Gastrocnemius medialis (tissue), 4 donors: ENCODE measurements at regions not wholly inside any gene's neighbourhood (a gene's known extent, or its start where the extent isn't known, plus 50 kb on each side); places are given as distances from the start of the nearest gene placed in this dataset.

ENCODE experiments used
- ATAC-seq, 2 donors: fragments of 150-250 bp; one replicate each; pipeline ENCODE4 v1.9.1; 2016
- DNase-seq, 2 donors: peaks; one replicate each; pipeline ENCODE4 v3.0.0-alpha.2; 2019
- H3K27ac ChIP-seq, 4 donors: fragments of 200-600 bp; sonication (generic); 1 replicate in 1 of 4; 2 replicates in 3 of 4; pipeline ENCODE4 v1.5.1; 2016 to 2018; ENCODE audit warnings: mild to moderate bottlenecking in 2 of 4, moderate library complexity in 1 of 4
- H3K27me3 ChIP-seq, 3 donors: fragments of 200-600 bp; sonication (generic) in 2 of 3; 1 replicate in 1 of 3; 2 replicates in 2 of 3; pipeline versions ENCODE4 v1.5.1 to v1.6.0; 2016 to 2019; ENCODE audit warnings: mild to moderate bottlenecking in 1 of 3, moderate library complexity in 1 of 3
- H3K36me3 ChIP-seq, 2 donors: fragments of 200-600 bp; sonication (generic) in 1 of 2; one replicate each; pipeline ENCODE4 v1.5.1; 2017 to 2018
- H3K4me1 ChIP-seq, 2 donors: fragments of 200-600 bp; sonication (generic) in 1 of 2; one replicate each; pipeline ENCODE4 v1.5.1; 2016 to 2017; ENCODE audit warnings: mild to moderate bottlenecking in 2 of 2
- H3K4me3 ChIP-seq, 4 donors: fragments of 200-600 bp; sonication (generic) in 3 of 4; 1 replicate in 1 of 4; 2 replicates in 3 of 4; pipeline ENCODE4 v1.5.1; 2016 to 2019; ENCODE audit warnings: mild to moderate bottlenecking in 2 of 4
- H3K9me3 ChIP-seq, 3 donors: fragments of 200-600 bp; sonication (generic) in 2 of 3; 1 replicate in 1 of 3; 2 replicates in 2 of 3; pipeline ENCODE4 v1.5.1; 2016 to 2019
- CTCF ChIP-seq, 5 experiments: fragments of 450-650 bp in 3 of 5; fragments of 200-600 bp in 2 of 5; sonication (generic) in 2 of 5; IDR thresholded peaks in 4 of 5; conservative IDR thresholded peaks in 1 of 5; 1 replicate in 4 of 5; 2 replicates in 1 of 5; pipeline ENCODE4 v1.5.1; 2016 to 2019; ENCODE audit warnings: antibody characterized with exemption in 5 of 5, mild to moderate bottlenecking in 3 of 5, moderate library complexity in 3 of 5
- POLR2A ChIP-seq, 2 donors: fragments of 450-650 bp; IDR thresholded peaks; one replicate each; pipeline ENCODE4 v1.6.1; 2017; ENCODE audit warnings: antibody characterized with exemption in 2 of 2, mild to moderate bottlenecking in 2 of 2, moderate library complexity in 2 of 2
- in situ Hi-C, 4 donors: fragments of 200-750 bp; cut with MboI; loops; one replicate each; pipeline versions ENCODE4 v1.15.0 to v1.8.0; 2017; ENCODE audit warnings: low sequenced_read_pairs in 4 of 4
- intact Hi-C: fragments of 100-400 bp; cut with DNase I; formaldehyde crosslinking; loops from one replicate; pipeline ENCODE4 v1.15.1; 2023; ENCODE audit warnings: low total_unique reads

DNA sequence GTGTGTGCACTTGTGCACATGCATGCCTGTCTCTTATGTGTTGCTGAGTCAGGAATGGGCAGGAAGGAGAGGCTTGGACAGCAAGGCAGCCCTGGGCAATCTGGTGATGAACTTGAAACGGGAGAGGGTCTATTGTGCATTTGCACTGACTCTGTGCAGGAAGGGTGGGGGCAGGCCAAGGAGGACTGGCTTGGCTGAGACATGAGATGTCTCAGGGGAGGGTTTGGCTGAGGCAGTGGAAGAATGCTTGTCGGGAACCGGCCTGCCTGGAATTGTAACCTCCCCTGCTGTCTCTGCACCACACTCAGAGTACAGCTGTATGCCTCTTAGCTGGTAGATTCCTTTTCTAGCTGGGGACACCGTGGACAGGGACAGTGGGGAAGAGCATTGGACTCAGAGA lies 176.1 kb upstream of the TNP1 start:
- peaks cover 8% of the 10 kb centered on the region in 2 donors for H3K4me1 ChIP-seq
- intact Hi-C loops (no loop called here), in situ Hi-C loops (no loop called here)
- DNase-seq (no peak), ATAC-seq (peak in 1 of 2 donors; percentile 27)
- TF ChIP-seq POLR2A (IDR thresholded peaks at IDR 0.05) = no peak
- no peak for TF ChIP-seq CTCF (IDR thresholded peaks at IDR 0.05 in 4 of 5, conservative IDR thresholded peaks at IDR 0.05 in 1 of 5)
- H3K27ac ChIP-seq = no peak overlapping the region
- H3K4me3 ChIP-seq = no peak overlapping the region
- H3K9me3 ChIP-seq = no peaks in the 10 kb centered on the region
- no peaks in the 10 kb centered on the region for H3K27me3 ChIP-seq
- H3K36me3 ChIP-seq = no peaks in the 10 kb centered on the region

DNA sequence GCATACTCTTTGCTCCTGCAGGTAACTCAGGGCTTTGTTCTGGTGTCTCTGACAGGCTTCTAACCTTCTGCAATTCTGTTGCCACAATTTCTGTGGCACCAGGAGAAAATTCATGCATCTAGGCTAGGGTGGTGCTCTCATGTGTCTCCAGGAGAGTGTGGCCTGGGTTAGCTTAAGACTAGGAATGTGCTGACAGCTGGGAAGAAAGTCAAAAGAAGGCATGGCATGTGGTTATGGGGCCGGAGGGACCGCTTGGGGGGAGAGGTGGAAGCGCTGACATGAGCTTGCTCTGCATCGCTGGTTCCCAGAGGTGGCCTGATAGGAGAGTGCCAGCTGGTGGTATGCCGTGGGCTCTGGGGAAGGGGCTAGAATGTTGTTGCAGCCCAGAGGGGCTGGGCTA lies 173.3 kb upstream of the TNP1 start:
- intact Hi-C loops = no loop called here

GRCh38 chr2:217031445-217031844 lies 171.6 kb upstream of the TNP1 start:
- ATAC-seq (no peak), DNase-seq (no peak)
- H3K27me3 ChIP-seq = no peaks in the 10 kb centered on the region
- no peak overlapping the region for H3K4me3 ChIP-seq
- intact Hi-C loops = no loop called here
- H3K4me1 ChIP-seq = peaks cover 7 to 8% of the 10 kb centered on the region in 2 donors
- in situ Hi-C loops = no loop called here
- no peak for TF ChIP-seq POLR2A (IDR thresholded peaks at IDR 0.05)
- no peaks in the 10 kb centered on the region for H3K9me3 ChIP-seq
- H3K36me3 ChIP-seq = no peaks in the 10 kb centered on the region
- no peak overlapping the region for H3K27ac ChIP-seq

More for the DNA sequence above, 173.3 kb upstream of the TNP1 start:
- in situ Hi-C loops = no loop called here
- Histone ChIP-seq H3K9me3 (no peaks in the 10 kb centered on the region), H3K4me1 (peaks cover 8% of the 10 kb centered on the region in 2 donors), H3K27me3 (no peaks in the 10 kb centered on the region), H3K36me3 (no peaks in the 10 kb centered on the region), H3K27ac (no peak overlapping the region), H3K4me3 (no peak overlapping the region)
- DNase-seq (no peak), ATAC-seq (no peak)
- TF ChIP-seq POLR2A (IDR thresholded peaks at IDR 0.05) (no peak), CTCF (IDR thresholded peaks at IDR 0.05 in 4 of 5, conservative IDR thresholded peaks at IDR 0.05 in 1 of 5) (no peak)

DNA sequence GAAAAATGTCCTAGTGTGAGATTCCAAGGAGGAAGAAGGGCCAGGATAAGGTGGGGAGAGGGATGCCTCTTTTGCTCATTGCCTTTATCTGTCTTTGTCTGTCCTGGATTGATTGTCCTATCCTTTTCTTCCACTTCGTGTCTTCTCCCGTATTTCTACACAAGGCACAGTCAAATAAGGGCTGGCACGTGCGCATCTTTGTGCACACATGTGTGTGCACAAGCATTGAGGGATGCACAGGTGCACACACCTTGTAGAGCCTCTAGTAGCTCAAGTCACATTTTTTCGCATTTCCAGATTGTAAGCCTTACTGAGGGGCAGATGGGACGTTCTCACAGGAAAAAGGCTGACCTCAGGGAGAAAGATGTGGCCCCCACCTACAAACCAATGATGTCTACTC lies 170.2 kb upstream of the TNP1 start:
- DNase-seq (no peak), ATAC-seq (no peak)
- Histone ChIP-seq H3K36me3 (no peaks in the 10 kb centered on the region), H3K4me1 (no peaks in the 10 kb centered on the region), H3K4me3 (no peak overlapping the region), H3K9me3 (no peaks in the 10 kb centered on the region), H3K27me3 (no peaks in the 10 kb centered on the region), H3K27ac (no peak overlapping the region)
- in situ Hi-C loops (no loop called here), intact Hi-C loops (no loop called here)
- TF ChIP-seq CTCF (IDR thresholded peaks at IDR 0.05 in 4 of 5, conservative IDR thresholded peaks at IDR 0.05 in 1 of 5) (no peak), POLR2A (IDR thresholded peaks at IDR 0.05) (no peak)

DNA sequence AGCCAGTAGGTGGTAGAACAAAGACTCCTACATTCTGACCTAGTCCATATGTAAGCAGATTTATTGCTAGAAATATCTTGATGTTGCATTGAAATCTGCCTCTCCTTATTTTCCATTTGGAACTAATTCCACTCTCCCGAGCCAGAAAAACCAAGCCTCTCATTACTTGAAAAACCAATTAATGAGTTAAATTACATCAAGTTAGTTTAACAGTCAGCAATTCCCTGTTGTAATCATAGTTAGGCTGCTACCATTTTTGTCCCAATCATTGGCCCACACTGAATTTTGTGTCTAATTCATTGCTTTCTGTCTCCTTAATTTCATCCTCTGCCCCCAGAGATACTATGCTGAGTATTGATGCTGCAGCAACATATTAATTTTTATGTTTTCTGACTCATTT lies 168.3 kb upstream of the TNP1 start:
- in situ Hi-C loops = no loop called here
- ATAC-seq = no peak
- no peak for TF ChIP-seq CTCF (IDR thresholded peaks at IDR 0.05 in 4 of 5, conservative IDR thresholded peaks at IDR 0.05 in 1 of 5)
- no peak for TF ChIP-seq POLR2A (IDR thresholded peaks at IDR 0.05)

More for the DNA sequence above, 168.3 kb upstream of the TNP1 start:
- DNase-seq = no peak
- Histone ChIP-seq H3K4me3 (no peak overlapping the region), H3K4me1 (no peaks in the 10 kb centered on the region), H3K27ac (no peak overlapping the region), H3K27me3 (no peaks in the 10 kb centered on the region), H3K36me3 (no peaks in the 10 kb centered on the region), H3K9me3 (no peaks in the 10 kb centered on the region)
- intact Hi-C loops = no loop called here
